ENCODE measurements at regions not wholly inside any gene's neighbourhood (a gene's known extent, or its start where the extent isn't known, plus 50 kb on each side); places are given as distances from the start of the nearest gene placed in this dataset.

DNA sequence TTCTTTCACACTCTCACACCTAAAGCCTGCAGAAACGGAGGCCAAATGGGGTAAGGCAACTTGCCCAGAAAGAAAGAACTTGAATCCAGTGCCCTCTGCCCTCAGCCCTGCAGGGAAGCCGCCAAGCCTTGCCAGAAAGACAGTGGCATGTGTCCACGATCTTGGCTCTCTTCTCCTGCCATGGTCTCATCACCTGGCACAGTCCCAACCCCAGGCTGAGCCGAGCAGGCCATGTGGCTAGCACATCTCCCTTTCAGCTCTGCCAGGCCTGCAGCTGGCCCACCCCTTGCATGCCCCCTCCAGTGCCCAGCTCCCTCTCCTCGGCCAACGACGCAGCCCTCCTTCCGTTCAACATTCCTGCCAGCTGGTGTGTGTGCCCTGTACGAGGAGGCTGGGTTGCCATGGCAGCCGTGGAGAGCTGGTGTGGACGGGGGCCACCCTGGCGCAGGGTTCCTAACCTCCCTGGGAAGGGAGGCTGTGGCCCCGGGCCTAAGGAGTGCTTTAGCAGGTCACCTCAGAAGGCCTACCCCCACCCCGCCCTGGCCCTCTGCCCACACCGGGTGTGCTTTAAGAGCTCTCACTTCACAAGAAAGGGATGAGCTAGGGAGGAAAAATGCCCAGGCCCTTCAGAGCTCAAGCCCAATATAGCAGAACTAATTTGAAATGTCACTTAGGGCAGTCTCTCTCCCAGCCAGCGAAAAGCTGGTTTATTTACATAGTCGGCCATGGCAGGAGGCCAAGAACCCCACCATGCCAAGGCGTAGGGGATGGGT, 73.0 kb upstream of the PJA1 start:
- no peak for DNase-seq (ENCODE audit: low read depth, low spot score)
- no peak overlapping the region for H3K27ac ChIP-seq

DNA sequence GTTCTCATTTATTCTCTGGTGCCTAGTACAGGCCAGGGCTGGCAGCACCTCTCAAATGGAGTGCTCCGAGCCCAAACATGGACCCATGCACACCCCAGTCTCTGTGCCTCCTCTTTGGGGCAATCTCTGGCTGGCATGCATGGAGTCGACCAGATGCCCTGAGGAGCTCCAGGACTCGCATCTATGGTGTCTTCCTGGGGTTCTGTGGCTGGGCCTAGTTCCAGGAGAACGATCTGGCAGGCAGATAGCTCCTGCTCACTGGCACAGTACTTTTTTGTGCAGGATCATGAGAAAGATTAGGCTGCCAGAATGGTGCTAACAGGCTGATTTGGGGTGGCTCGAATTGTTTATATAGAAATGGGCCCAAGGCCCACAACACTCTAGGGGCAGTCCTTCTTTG, 72.0 kb upstream of the PJA1 start:
- no peak for DNase-seq (ENCODE audit: low read depth, low spot score)
- H3K27ac ChIP-seq, result no peak overlapping the region

DNA sequence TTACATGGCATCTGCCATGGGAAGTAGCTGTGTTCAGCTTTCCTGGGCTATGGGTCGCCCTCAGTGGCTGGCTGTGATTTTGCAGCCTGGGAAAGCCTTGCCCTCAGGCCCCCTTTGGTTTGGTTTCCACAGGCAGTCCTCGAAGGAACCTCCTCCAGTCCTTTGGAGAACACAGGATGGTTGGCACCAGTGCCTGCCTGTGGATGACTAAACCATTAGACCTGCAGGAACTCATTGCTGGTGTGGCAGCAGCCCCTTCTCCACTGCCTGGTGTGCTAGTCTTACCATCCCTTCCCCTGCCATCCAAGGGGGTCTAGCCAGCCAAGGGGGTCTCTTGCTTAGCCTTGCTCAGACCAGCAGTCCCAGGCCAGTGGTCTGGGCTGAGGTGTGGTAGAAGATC, 71.4 kb upstream of the PJA1 start:
- no peak overlapping the region for H3K27ac ChIP-seq
- DNase-seq (ENCODE audit: low read depth, low spot score), result no peak

DNA sequence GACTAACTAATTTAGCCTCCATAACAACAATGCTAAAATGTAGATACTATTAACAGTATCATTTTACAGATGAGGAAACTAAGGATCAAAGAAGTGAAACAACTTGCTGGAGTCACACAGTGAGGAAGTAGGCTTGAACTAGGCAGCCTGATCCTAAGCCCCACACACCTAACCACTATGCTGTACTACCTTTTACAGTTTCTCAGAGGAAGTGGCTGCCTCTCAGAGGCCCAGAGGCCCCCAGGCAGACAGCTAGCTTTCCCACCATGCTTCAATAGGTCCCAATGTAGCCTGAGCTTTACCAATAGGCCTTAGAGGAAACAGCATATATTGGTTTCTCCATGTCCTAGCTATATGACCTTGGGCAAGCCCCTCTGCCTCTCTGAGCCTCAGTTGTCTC, 69.4 kb upstream of the PJA1 start:
- H3K27ac ChIP-seq, result no peak overlapping the region
- DNase-seq (ENCODE audit: low read depth, low spot score), result no peak

DNA sequence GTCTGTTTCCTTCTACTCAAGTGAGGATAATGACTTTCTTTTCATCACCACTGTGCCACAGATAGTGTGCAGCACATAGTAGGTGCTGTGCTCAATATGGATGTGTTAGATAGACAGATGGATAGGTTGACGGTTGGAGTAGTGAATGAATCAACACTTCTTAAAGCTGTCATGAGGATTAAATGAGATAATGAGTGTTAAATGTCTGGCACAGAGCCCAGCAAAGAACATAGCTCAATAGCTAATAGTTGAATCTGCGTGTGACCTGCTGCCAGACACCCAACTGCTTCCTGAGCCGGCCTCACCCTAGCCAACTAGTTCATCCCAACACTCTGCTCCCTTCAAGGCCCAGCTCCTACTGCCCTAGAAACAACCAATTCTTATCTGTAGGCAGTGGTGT, 67.7 kb upstream of the PJA1 start:
- DNase-seq (ENCODE audit: low read depth, low spot score), result no peak
- no peak overlapping the region for H3K27ac ChIP-seq

DNA sequence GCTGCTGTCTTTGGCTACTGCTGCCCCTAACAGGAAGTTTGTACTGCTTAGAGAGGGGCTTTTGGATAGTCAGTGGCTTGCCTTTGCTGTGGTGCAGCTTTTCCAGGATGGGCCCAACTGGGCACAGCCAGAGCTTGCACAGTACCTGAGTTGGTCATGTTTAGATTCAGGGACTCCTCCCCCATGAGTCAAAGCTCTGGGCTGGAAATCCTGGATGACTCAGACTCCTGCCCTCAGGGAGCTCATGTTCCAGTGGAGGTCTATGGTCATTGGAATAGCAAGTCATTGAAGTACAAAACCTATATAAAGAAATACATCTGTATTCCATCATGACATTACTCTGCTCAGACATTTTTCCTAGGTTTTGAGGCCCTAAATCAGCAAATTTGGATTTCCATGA, 66.7 kb upstream of the PJA1 start:
- DNase-seq (ENCODE audit: low read depth, low spot score), result no peak
- no peak overlapping the region for H3K27ac ChIP-seq

DNA sequence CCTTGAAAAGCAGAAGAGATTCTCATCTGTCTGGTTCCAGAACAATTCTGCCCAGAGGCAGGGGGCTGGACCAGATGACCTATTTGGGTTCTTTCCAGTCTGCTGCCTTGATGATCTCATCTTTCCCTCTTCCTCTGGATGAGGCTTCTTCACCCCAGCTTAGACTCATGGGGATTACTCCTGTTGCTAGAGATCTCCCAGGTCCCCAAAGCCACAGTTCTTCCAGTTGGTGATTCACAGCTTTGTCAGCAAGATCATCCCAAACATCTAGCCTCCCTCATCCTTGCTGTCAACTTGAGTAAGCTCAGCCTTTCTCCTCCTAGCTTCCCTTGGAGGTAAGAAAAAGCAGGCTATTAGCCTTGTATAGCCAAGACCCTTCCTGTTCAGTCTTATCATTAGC, 64.2 kb upstream of the PJA1 start:
- DNase-seq (ENCODE audit: low read depth, low spot score), result no peak

DNA sequence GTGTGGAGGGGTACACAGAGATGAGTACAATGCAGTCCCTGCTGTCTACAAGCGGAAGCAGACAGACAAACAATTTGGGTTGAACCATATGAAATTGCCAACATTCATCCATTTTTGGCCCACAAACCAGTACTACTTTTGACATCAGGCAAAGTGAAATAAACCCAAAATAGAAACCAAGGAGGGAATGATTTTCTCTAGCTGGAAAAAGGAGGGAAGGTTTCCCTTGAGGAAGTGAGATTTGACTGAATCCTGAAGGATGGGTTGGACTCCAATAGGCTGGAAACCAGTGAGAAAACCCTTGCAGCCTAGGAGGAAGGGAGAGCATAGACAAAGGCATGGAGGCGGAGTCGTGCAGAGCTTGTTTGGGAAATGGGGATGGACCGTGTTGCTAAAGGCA, 63.5 kb upstream of the PJA1 start:
- H3K27ac ChIP-seq, result no peak overlapping the region
- DNase-seq (ENCODE audit: low read depth, low spot score), result no peak

More for the DNA sequence above, 64.2 kb upstream of the PJA1 start:
- H3K27ac ChIP-seq, result no peak overlapping the region

DNA sequence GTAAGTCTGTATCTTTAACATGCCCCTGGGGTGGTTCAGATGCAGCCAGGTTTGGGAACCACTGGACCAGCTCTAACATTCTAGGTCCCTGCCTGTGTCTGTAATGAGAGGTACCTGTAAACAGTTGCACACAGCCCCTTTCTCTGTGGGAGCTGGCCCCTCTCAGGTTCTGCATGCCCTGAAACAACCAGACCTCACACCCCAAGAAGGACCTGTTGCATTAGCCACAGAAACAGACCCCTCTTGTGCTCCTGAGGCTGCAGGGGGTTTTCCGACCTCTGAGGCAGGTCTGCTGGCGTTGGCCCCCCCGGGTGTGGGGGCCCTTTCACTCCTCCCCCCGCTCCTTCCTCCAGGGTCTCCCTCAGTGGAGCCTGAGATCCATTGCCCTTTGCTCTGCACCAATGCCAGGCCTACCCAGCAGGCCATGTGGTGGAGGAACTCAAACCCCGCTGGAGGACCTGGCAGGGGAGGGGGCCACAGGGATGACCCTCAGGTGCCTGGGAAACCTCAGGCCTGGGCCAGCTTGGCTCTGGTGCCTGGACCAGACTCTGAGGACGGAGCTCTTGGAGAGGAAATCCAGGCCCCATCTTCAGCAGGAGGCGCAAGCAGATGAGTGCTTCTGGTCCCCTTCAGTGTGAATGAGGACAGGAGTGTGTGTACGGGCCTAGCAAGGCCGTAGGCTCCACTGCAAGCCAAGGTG, 61.4 kb upstream of the PJA1 start:
- no peak for DNase-seq (ENCODE audit: low read depth, low spot score)
- no peak overlapping the region for H3K27ac ChIP-seq

DNA sequence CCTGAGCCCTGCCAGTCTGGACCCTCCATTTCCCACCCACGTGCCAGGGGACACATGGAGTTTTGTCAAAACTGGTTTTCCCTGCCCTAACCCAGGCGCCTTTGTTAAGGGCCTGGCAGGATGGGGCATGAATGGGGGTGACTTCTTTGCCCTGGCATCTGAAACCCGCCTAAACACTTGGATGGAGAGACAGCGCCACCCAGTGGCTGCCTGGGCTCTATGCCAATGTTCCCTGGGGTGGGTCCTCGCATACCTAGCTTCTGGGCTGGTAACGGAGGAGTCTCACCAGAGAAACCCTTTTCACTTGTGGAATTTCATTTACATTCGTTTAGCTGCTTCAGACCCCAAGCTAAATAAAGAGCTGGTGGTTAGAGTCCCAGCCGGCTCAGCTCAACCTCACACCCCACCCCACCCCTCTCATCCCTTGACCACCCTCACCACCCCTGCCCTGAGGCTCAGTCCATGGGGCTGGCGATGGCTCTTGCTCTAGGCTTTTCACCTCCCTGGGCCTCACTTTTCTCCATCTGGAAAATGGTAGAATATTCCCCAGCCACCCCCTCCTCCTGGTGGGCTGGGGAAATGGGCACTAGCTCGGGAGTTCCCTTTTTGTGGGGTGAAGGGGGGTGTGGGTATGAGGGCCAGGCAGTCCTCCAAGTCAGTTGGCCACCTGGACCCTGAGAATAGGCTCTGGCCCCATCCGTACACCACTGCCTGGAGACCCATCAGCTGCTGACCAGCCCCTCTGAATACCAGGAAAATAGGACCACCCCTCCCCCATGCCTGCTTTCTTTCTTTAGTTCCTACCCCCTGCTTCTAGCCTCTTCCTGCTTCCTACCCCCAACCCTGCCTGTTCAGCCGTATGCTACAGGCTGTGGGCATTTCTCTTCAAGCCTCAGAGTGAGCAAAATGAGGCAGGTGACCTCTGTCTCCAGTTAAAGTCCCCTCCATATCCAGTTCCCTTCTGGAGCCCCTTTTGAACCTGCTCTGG, 57.1 kb upstream of the PJA1 start:
- DNase-seq (ENCODE audit: low read depth, low spot score), result no peak
- no peak overlapping the region for H3K27ac ChIP-seq

DNA sequence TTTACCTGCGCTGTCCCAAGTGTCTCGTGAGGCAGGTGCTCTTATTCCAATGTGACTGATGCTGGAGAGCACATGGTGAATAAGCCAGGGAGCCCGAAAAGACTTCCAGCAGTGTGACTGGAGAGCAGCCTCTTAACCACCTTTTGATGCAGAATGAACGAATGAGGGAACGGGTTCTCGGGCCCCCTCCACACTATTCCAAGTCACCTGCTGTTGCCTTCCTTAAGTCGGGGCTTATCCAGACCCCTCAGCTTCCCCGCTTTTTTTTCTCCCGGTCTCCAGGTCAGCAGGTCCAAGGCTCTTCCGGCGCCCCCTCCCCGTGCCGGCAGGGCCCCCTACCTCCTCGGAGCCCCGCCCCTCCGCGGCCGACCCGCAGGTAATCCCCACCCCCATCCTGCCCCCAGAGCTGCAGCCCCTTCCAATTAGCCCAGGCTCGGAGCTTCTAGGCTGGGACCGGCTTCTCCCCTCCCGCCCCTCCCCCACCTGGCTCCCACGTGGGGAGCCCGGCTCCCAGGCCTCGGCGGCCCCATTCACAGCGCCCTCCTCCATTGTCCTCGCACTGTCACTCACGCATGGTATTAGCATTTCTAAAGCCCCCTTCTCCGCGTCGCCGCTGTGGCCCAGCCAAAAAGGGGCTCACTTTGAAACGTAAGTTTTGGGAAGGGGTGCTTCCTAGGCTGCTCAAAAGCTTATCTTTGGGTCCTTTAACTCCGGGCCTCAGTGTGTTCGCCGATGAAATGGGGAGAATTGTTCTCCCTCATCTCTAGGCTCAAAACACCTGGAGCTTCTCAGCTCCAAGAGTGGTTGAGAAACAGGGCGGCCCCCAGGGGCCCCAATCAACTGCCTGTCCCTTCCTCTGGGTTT, 56.2 kb upstream of the PJA1 start:
- DNase-seq (ENCODE audit: low read depth, low spot score), result no peak
- H3K27ac ChIP-seq, result no peak overlapping the region

DNA sequence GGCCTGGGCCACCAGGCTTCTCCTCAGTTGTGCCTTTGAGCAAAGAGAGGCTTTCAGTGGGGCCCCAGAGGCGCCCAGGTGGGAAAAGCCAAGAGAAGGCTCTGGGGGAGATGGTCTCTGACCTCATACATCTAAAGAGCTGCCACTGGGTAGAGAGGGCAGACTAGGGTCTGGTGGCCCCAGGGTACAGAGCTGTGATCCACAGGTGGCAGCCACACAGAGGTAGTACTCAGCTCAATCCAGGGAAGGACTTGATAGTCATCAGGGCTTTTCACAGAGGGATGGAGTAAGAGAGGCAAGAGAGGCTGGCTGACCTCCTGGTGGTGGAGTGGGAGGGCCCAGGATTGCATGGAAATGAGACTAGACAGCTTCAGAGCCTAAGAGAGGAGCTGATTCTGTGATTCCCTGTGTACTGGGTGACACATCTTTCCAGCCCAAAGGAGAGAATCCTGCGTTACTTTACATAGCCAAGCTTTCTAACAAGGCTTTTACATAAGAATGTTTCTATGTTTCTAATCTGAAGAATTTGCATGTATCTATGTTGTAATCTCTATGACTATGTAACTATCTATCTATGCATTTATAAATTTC, 53.2 kb upstream of the PJA1 start:
- DNase-seq (ENCODE audit: low read depth, low spot score), result no peak
- no peak overlapping the region for H3K27ac ChIP-seq

DNA sequence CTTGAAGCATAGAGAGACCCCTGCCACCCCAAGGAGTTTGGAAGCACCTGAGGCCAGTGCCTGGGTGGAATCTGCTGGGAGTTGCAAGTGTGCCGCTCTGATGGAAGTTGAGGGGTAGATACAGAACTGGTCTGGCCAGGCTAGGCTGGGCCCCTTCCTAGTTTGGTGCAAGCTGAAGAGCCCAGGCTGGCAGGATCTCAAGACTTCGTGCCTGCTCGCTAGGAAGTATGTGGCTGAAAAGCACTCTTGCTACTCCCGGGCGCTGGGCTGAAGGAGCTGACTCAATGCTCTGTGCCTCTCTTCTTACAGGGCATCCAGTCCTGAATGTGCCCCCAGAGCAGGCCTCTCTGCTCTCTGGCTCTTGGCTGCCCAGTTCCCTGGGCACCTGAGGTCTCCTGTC, 51.7 kb upstream of the PJA1 start:
- no peak for DNase-seq (ENCODE audit: low read depth, low spot score)
- H3K27ac ChIP-seq, result no peak overlapping the region

DNA sequence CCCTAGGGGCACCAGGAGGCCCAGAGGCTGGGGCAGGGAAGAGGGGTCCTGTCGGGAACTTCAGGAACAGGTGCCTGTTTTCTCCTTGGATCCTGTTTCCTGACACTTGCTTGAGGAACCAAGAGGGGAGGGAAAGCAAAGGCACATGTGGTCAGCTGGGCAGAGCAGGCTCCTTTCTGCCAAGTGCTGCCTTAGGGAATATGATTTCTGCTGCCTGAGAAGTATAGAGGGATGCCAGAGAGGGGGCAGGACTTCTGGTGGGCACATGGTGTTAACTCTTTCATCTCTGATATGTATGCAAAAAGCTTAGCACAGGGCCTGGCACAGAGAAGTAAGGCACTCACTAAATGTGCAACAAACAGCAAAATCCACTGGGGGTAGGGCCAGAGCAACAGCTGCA, 51.2 kb upstream of the PJA1 start:
- DNase-seq (ENCODE audit: low read depth, low spot score), result no peak
- H3K27ac ChIP-seq, result no peak overlapping the region

DNA sequence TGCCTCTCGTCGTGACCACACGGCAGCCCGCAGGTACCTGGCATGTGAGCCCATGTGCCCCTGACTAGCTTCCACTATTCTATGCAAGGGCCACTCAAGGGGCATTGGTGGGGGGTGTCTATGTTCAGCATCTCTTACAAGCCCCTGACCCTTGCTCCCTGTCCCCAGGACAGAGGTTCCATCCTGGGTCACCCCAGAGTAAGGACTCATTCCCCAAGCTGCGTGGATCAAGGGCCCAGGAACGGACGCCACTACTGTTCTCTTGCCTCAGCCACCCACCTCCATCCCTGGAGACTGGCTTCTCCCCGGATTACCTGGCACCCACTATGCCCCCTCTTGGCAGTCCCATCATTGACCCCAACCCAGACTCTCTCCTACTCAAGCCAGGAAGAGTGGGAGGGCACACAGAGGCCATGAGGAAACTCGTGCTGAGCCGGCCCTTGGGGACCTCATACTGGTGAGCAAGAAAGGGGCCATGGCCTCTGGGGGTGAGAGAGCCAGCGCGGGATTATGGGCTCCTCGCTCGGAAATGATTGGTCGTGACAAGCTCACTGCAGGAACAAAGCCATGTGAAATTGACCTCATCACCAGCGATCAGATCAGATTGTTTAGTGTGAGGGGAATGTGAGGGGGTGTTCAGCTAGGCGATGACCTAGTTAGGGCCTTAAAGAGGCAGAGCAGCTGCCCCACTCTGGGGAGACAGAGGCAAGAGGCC, 50.1 kb upstream of the PJA1 start:
- DNase-seq (ENCODE audit: low read depth, low spot score), result no peak
- no peak overlapping the region for H3K27ac ChIP-seq

Measured in epithelial cell of prostate (primary cell).